ENCODE measurements at regions not wholly inside any gene's neighbourhood (a gene's known extent, or its start where the extent isn't known, plus 50 kb on each side); places are given as distances from the start of the nearest gene placed in this dataset.

DNA sequence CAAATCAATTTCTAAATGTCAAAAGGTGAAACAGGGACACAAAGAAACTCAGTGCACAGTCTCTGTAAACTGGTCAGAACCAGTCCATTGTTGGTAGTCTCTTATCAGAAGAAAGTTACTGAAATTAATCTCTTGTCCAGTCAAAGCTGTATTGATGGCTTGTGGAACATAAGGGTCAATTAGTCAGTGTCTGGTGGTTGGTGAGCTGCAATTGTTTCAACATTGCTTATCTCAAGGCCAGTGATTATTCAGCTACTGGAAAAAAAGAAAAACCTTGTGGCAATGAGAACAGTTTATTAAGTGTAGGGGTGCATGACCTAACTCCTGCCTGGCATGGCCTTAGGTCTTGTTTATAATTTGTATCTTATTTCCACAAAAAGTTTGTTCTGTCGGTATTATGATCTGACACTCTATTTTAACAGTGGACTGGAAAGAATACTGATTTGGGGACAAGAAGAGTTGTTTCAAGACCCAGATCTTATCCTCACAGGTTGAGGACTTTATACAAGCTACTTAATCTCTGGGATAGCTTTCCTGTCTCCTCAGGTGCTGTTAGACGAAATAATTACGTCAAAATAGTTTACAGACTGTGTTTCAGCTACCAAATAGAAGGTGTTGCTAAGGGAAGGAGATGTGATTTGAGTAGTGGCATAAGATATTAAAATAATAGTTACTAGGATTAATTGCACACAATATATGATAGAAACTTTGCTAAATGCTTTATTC, 520.0 kb upstream of the IRAK1BP1 start:
- TF ChIP-seq, protein P1, sequence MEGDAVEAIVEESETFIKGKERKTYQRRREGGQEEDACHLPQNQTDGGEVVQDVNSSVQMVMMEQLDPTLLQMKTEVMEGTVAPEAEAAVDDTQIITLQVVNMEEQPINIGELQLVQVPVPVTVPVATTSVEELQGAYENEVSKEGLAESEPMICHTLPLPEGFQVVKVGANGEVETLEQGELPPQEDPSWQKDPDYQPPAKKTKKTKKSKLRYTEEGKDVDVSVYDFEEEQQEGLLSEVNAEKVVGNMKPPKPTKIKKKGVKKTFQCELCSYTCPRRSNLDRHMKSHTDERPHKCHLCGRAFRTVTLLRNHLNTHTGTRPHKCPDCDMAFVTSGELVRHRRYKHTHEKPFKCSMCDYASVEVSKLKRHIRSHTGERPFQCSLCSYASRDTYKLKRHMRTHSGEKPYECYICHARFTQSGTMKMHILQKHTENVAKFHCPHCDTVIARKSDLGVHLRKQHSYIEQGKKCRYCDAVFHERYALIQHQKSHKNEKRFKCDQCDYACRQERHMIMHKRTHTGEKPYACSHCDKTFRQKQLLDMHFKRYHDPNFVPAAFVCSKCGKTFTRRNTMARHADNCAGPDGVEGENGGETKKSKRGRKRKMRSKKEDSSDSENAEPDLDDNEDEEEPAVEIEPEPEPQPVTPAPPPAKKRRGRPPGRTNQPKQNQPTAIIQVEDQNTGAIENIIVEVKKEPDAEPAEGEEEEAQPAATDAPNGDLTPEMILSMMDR (IDR thresholded peaks at IDR 0.05): no peak
- TF ChIP-seq POLR2A (IDR thresholded peaks at IDR 0.05): no peak
